Ishikawa (cell line): ENCODE measurements at regions not wholly inside any gene's neighbourhood (a gene's known extent, or its start where the extent isn't known, plus 50 kb on each side); places are given as distances from the start of the nearest gene placed in this dataset.

ENCODE experiments used
- CEBPB ChIP-seq: IDR thresholded peaks from 2 replicates; pipeline ENCODE4 v1.6.1; 2012
- CREB1 ChIP-seq: IDR thresholded peaks from 2 replicates; pipeline ENCODE4 v1.6.1; 2012; ENCODE audit warnings: low read depth
- EGR1 ChIP-seq: IDR thresholded peaks from 2 replicates; pipeline ENCODE4 v1.6.1; 2012
- EP300 ChIP-seq: IDR thresholded peaks from 2 replicates; pipeline ENCODE4 v1.6.1; 2012; ENCODE audit warnings: borderline replicate concordance
- FOXM1 ChIP-seq: IDR thresholded peaks from 2 replicates; pipeline ENCODE4 v1.6.1; 2012; ENCODE audit warnings: low read depth, borderline replicate concordance
- MAX ChIP-seq: IDR thresholded peaks from 2 replicates; pipeline ENCODE4 v1.6.1; 2012
- NFIC ChIP-seq: IDR thresholded peaks from 2 replicates; pipeline ENCODE4 v1.6.1; 2012
- RAD21 ChIP-seq: IDR thresholded peaks from 2 replicates; pipeline ENCODE4 v1.6.1; 2012; ENCODE audit warnings: low read depth
- TAF1 ChIP-seq: IDR thresholded peaks from 2 replicates; pipeline ENCODE4 v1.6.1; 2012; ENCODE audit warnings: low read depth, mild to moderate bottlenecking
- TCF12 ChIP-seq: IDR thresholded peaks from 2 replicates; pipeline ENCODE4 v1.6.1; 2012; ENCODE audit warnings: low read depth
- YY1 ChIP-seq: IDR thresholded peaks from 2 replicates; pipeline ENCODE4 v1.6.1; 2012; ENCODE audit warnings: low read depth
- ZBTB7A ChIP-seq: IDR thresholded peaks from 2 replicates; pipeline ENCODE4 v1.6.1; 2012; ENCODE audit warnings: low read depth
- TF ChIP-seq, protein P1 (sequence below): IDR thresholded peaks from 2 replicates; pipeline ENCODE4 v1.6.1; 2012; ENCODE audit warnings: low read depth, mild to moderate bottlenecking
- TF ChIP-seq, protein P2 (sequence below): IDR thresholded peaks from 2 replicates; pipeline ENCODE4 v1.6.1; 2012

DNA sequence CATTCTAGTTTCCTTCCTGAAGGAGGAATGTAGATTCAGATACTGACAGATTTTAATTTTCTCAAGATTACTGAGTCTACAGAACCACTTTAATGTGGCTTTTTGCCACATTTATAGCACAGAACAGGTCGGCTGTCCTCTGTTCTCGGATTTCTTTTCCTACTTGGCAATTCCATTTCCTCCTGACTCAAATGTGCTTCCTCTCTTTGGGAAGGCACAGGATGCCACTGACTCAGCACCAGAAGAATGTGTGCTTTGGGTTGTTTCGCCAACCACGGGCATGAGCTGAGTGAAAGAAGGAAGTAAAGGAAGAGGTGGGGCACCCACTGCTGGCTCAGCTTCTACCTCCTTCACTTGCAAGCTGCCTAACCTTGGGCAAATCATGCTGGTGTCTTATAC lies 970.6 kb upstream of the ACVR2A start:
- TF ChIP-seq ZBTB7A (no peak), FOXM1 (no peak), TAF1 (no peak), NFIC (no peak), EP300 (no peak), YY1 (no peak), TCF12 (no peak), CREB1 (no peak), CEBPB (no peak), MAX (peak; percentile 37; the same call in 1 of the 2 replicates), RAD21 (peak; percentile 7; the same call in 1 of the 2 replicates), EGR1 (no peak)
- TF ChIP-seq, protein P1, sequence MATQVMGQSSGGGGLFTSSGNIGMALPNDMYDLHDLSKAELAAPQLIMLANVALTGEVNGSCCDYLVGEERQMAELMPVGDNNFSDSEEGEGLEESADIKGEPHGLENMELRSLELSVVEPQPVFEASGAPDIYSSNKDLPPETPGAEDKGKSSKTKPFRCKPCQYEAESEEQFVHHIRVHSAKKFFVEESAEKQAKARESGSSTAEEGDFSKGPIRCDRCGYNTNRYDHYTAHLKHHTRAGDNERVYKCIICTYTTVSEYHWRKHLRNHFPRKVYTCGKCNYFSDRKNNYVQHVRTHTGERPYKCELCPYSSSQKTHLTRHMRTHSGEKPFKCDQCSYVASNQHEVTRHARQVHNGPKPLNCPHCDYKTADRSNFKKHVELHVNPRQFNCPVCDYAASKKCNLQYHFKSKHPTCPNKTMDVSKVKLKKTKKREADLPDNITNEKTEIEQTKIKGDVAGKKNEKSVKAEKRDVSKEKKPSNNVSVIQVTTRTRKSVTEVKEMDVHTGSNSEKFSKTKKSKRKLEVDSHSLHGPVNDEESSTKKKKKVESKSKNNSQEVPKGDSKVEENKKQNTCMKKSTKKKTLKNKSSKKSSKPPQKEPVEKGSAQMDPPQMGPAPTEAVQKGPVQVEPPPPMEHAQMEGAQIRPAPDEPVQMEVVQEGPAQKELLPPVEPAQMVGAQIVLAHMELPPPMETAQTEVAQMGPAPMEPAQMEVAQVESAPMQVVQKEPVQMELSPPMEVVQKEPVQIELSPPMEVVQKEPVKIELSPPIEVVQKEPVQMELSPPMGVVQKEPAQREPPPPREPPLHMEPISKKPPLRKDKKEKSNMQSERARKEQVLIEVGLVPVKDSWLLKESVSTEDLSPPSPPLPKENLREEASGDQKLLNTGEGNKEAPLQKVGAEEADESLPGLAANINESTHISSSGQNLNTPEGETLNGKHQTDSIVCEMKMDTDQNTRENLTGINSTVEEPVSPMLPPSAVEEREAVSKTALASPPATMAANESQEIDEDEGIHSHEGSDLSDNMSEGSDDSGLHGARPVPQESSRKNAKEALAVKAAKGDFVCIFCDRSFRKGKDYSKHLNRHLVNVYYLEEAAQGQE = no peak
- TF ChIP-seq, protein P2, sequence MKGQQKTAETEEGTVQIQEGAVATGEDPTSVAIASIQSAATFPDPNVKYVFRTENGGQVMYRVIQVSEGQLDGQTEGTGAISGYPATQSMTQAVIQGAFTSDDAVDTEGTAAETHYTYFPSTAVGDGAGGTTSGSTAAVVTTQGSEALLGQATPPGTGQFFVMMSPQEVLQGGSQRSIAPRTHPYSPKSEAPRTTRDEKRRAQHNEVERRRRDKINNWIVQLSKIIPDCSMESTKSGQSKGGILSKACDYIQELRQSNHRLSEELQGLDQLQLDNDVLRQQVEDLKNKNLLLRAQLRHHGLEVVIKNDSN = no peak
